ENCODE measurements at regions not wholly inside any gene's neighbourhood (a gene's known extent, or its start where the extent isn't known, plus 50 kb on each side); places are given as distances from the start of the nearest gene placed in this dataset.

DNA sequence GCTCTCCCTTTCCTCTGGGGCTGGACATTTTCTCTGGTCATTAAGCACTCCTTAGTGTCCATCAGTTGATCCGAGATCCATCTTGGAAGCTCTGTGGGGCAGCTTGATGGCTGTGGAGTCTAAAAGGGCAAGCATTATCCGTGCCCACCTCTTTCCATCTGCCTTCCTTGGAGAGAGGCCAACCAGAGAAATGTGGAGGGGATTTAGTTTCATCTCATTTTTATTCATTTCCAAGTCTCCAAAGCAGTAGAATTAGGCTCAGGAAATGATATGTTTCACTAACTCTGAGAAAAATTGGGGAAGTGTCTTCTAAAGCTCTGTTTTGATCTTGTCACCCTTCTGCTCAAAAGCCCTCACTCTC, 95.9 kb upstream of the KLHL25 start:
- TF ChIP-seq, protein P1, sequence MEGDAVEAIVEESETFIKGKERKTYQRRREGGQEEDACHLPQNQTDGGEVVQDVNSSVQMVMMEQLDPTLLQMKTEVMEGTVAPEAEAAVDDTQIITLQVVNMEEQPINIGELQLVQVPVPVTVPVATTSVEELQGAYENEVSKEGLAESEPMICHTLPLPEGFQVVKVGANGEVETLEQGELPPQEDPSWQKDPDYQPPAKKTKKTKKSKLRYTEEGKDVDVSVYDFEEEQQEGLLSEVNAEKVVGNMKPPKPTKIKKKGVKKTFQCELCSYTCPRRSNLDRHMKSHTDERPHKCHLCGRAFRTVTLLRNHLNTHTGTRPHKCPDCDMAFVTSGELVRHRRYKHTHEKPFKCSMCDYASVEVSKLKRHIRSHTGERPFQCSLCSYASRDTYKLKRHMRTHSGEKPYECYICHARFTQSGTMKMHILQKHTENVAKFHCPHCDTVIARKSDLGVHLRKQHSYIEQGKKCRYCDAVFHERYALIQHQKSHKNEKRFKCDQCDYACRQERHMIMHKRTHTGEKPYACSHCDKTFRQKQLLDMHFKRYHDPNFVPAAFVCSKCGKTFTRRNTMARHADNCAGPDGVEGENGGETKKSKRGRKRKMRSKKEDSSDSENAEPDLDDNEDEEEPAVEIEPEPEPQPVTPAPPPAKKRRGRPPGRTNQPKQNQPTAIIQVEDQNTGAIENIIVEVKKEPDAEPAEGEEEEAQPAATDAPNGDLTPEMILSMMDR (IDR thresholded peaks at IDR 0.05), result no peak
- no peak for TF ChIP-seq POLR2A (IDR thresholded peaks at IDR 0.05)

Data from uterus (tissue), 2 donors.